ENCODE measurements at regions not wholly inside any gene's neighbourhood (a gene's known extent, or its start where the extent isn't known, plus 50 kb on each side); places are given as distances from the start of the nearest gene placed in this dataset.
"Not testable (repeated sequence)": the region's sequence is repeated elsewhere in the genome, so short reads cannot be mapped to it uniquely, and the experiment has no call there.

GRCh38 chr12:46581990-46582389 lies 209.4 kb upstream of the SLC38A2 start:
- not testable (repeated sequence) for ATAC-seq (replicated peaks); H3K4me3 Mint-ChIP-seq; H3K27me3 Mint-ChIP-seq; DNase-seq; H3K27ac Mint-ChIP-seq
- Mint-ChIP-seq H3K36me3 (peaks cover 18 to 37% of the 10 kb centered on the region in 2 donors), H3K9me3 (peaks cover 13 to 19% of the 10 kb centered on the region in 2 donors), H3K4me1 (peaks cover 10 to 27% of the 10 kb centered on the region in 2 donors)

- Mint-ChIP-seq H3K9me3 (peaks cover 13 to 19% of the 10 kb centered on the region in 2 donors), H3K36me3 (peaks cover 18 to 37% of the 10 kb centered on the region in 2 donors), H3K4me1 (peaks cover 3 to 11% of the 10 kb centered on the region in 2 donors), H3K27ac (no peak overlapping the region), H3K4me3 (no peak overlapping the region), H3K27me3 (no peaks in the 10 kb centered on the region)
- DNase-seq (no peak), ATAC-seq (replicated peaks) (no peak)
Measured at GRCh38 chr12:46580445-46580844, 207.9 kb upstream of the SLC38A2 start.

GRCh38 chr12:46579474-46579873 lies 206.9 kb upstream of the SLC38A2 start:
- ATAC-seq (replicated peaks) (no peak), DNase-seq (no peak)
- no peak overlapping the region for H3K27ac Mint-ChIP-seq
- H3K9me3 Mint-ChIP-seq: peaks cover 7 to 14% of the 10 kb centered on the region in 2 donors
- H3K4me3 Mint-ChIP-seq: no peak overlapping the region
- peaks cover 13 to 27% of the 10 kb centered on the region in 2 donors for H3K36me3 Mint-ChIP-seq
- peaks cover 0 to 5% of the 10 kb centered on the region in 2 donors for H3K4me1 Mint-ChIP-seq
- no peaks in the 10 kb centered on the region for H3K27me3 Mint-ChIP-seq

GRCh38 chr12:46578190-46578982 lies 205.8 kb upstream of the SLC38A2 start:
- DNase-seq: no peak

GRCh38 chr12:46577063-46577776 lies 204.6 kb upstream of the SLC38A2 start:
- Mint-ChIP-seq H3K4me1 (no peaks in the 10 kb centered on the region), H3K27me3 (no peaks in the 10 kb centered on the region), H3K9me3 (peaks cover 0 to 4% of the 10 kb centered on the region in 2 donors), H3K27ac (no peak overlapping the region), H3K4me3 (no peak overlapping the region), H3K36me3 (peaks cover 3 to 11% of the 10 kb centered on the region in 2 donors)
- ATAC-seq (replicated peaks) (no peak), DNase-seq (no peak)

More at GRCh38 chr12:46578190-46578982, 205.8 kb upstream of the SLC38A2 start:
- H3K27me3 Mint-ChIP-seq: no peaks in the 10 kb centered on the region
- ATAC-seq (replicated peaks): no peak
- no peak overlapping the region for H3K27ac Mint-ChIP-seq
- H3K36me3 Mint-ChIP-seq: peaks cover 7 to 20% of the 10 kb centered on the region in 2 donors
- H3K4me1 Mint-ChIP-seq: peaks cover 0 to 2% of the 10 kb centered on the region in 2 donors
- H3K9me3 Mint-ChIP-seq: peaks cover 5 to 8% of the 10 kb centered on the region in 2 donors
- no peak overlapping the region for H3K4me3 Mint-ChIP-seq

- ATAC-seq (replicated peaks) (no peak), DNase-seq (no peak)
- peaks cover 3 to 8% of the 10 kb centered on the region in 2 donors for H3K36me3 Mint-ChIP-seq
- peaks cover 3 to 4% of the 10 kb centered on the region in 2 donors for H3K4me1 Mint-ChIP-seq
- H3K9me3 Mint-ChIP-seq: peaks cover 0 to 4% of the 10 kb centered on the region in 2 donors
- H3K27ac Mint-ChIP-seq: no peak overlapping the region
- no peaks in the 10 kb centered on the region for H3K27me3 Mint-ChIP-seq
- H3K4me3 Mint-ChIP-seq: no peak overlapping the region
Measured at GRCh38 chr12:46574847-46575246, 202.3 kb upstream of the SLC38A2 start.

- Mint-ChIP-seq H3K27me3 (no peaks in the 10 kb centered on the region), H3K27ac (no peak overlapping the region), H3K9me3 (peaks cover 7 to 8% of the 10 kb centered on the region in 2 donors), H3K4me1 (peaks cover 3 to 5% of the 10 kb centered on the region in 2 donors), H3K36me3 (peaks cover 12 to 14% of the 10 kb centered on the region in 2 donors), H3K4me3 (no peak overlapping the region)
- DNase-seq: no peak
- ATAC-seq (replicated peaks): no peak
Measured at GRCh38 chr12:46573347-46573658, 200.7 kb upstream of the SLC38A2 start.

- Mint-ChIP-seq H3K27me3 (no peaks in the 10 kb centered on the region), H3K4me3 (no peak overlapping the region), H3K36me3 (peaks cover 13 to 14% of the 10 kb centered on the region in 2 donors), H3K9me3 (peaks cover 7 to 10% of the 10 kb centered on the region in 2 donors), H3K4me1 (peaks cover 3 to 5% of the 10 kb centered on the region in 2 donors), H3K27ac (no peak overlapping the region)
- ATAC-seq (replicated peaks) (no peak), DNase-seq (no peak)
Measured at GRCh38 chr12:46572644-46573346, 200.2 kb upstream of the SLC38A2 start.

- H3K36me3 Mint-ChIP-seq: peaks cover 16 to 20% of the 10 kb centered on the region in 2 donors
- no peak for DNase-seq
- no peak for ATAC-seq (replicated peaks)
- H3K27me3 Mint-ChIP-seq: no peaks in the 10 kb centered on the region
- peaks cover 13 to 15% of the 10 kb centered on the region in 2 donors for H3K9me3 Mint-ChIP-seq
- peaks cover 3 to 5% of the 10 kb centered on the region in 2 donors for H3K4me1 Mint-ChIP-seq
- H3K4me3 Mint-ChIP-seq: no peak overlapping the region
- H3K27ac Mint-ChIP-seq: no peak overlapping the region
Measured at GRCh38 chr12:46571608-46572007, 199.0 kb upstream of the SLC38A2 start.

GRCh38 chr12:46569826-46570439 lies 197.4 kb upstream of the SLC38A2 start:
- DNase-seq (no peak), ATAC-seq (replicated peaks) (no peak)
- Mint-ChIP-seq H3K4me1 (peaks cover 3 to 5% of the 10 kb centered on the region in 2 donors), H3K27me3 (no peaks in the 10 kb centered on the region), H3K36me3 (peaks cover 22 to 34% of the 10 kb centered on the region in 2 donors), H3K4me3 (no peak overlapping the region), H3K27ac (no peak overlapping the region), H3K9me3 (peaks cover 19 to 25% of the 10 kb centered on the region in 2 donors)

- Mint-ChIP-seq H3K4me3 (no peak overlapping the region), H3K9me3 (peaks cover 20 to 31% of the 10 kb centered on the region in 2 donors), H3K36me3 (peaks cover 24 to 35% of the 10 kb centered on the region in 2 donors), H3K27ac (no peak overlapping the region), H3K27me3 (no peaks in the 10 kb centered on the region), H3K4me1 (peaks cover 3 to 5% of the 10 kb centered on the region in 2 donors)
- ATAC-seq (replicated peaks): no peak
- no peak for DNase-seq
Measured at GRCh38 chr12:46567667-46568066, 195.1 kb upstream of the SLC38A2 start.

- H3K9me3 Mint-ChIP-seq: peaks cover 10 to 24% of the 10 kb centered on the region in 2 donors
- DNase-seq: no peak
- peaks cover 11 to 25% of the 10 kb centered on the region in 2 donors for H3K36me3 Mint-ChIP-seq
- ATAC-seq (replicated peaks): no peak
- H3K4me3 Mint-ChIP-seq: no peak overlapping the region
- H3K4me1 Mint-ChIP-seq: peaks cover 0 to 2% of the 10 kb centered on the region in 2 donors
- H3K27me3 Mint-ChIP-seq: no peaks in the 10 kb centered on the region
- H3K27ac Mint-ChIP-seq: no peak overlapping the region
Measured at GRCh38 chr12:46562625-46563225, 190.2 kb upstream of the SLC38A2 start.

- DNase-seq, H3K27me3 Mint-ChIP-seq: not testable (repeated sequence)
Measured at GRCh38 chr12:46561769-46562624, 189.4 kb upstream of the SLC38A2 start.

More at GRCh38 chr12:46561769-46562624, 189.4 kb upstream of the SLC38A2 start:
- H3K4me1 Mint-ChIP-seq; ATAC-seq (replicated peaks); H3K27ac Mint-ChIP-seq; H3K4me3 Mint-ChIP-seq: not testable (repeated sequence)
- Mint-ChIP-seq H3K9me3 (peaks cover 10 to 20% of the 10 kb centered on the region in 2 donors), H3K36me3 (peaks cover 11 to 18% of the 10 kb centered on the region in 2 donors)

All from stimulated activated naive B cell treated with anti-CD40 and anti-IgM and Interleukin-4, amounts not matched to agents 10 μg/mL and 1 μg/mL and 100 μg/mL, for 72 hours (primary cell).